ENCODE measurements at regions not wholly inside any gene's neighbourhood (a gene's known extent, or its start where the extent isn't known, plus 50 kb on each side); places are given as distances from the start of the nearest gene placed in this dataset.

- H3K27ac ChIP-seq, result no peak overlapping the region
- TF ChIP-seq CTCF (IDR thresholded peaks at IDR 0.05; ENCODE audit: low read depth, low read length), result no peak
Observed at GRCh38 chr22:27213766-27214581, 556.6 kb downstream of the MIAT start.

GRCh38 chr22:27214691-27215090 lies 557.3 kb downstream of the MIAT start:
- Histone ChIP-seq H3K27me3 (ENCODE audit: insufficient read depth, low read depth, severe bottlenecking) (no peaks in the 10 kb centered on the region), H3K9me3 (ENCODE audit: severe bottlenecking) (no peaks in the 10 kb centered on the region), H3K36me3 (no peaks in the 10 kb centered on the region), H3K27ac (no peak overlapping the region), H3K4me3 (ENCODE audit: low read depth, low read length) (no peak overlapping the region)
- no peak for TF ChIP-seq CTCF (IDR thresholded peaks at IDR 0.05; ENCODE audit: low read depth, low read length)
- DNase-seq, result no peak

More at GRCh38 chr22:27213766-27214581, 556.6 kb downstream of the MIAT start:
- H3K36me3 ChIP-seq, result no peaks in the 10 kb centered on the region
- H3K27me3 ChIP-seq (ENCODE audit: insufficient read depth, low read depth, severe bottlenecking), result no peaks in the 10 kb centered on the region
- no peaks in the 10 kb centered on the region for H3K9me3 ChIP-seq (ENCODE audit: severe bottlenecking)
- no peak overlapping the region for H3K4me3 ChIP-seq (ENCODE audit: low read depth, low read length)
- no peak for DNase-seq

GRCh38 chr22:27215871-27216270 lies 558.5 kb downstream of the MIAT start:
- DNase-seq, result no peak
- H3K9me3 ChIP-seq (ENCODE audit: severe bottlenecking), result no peaks in the 10 kb centered on the region
- H3K4me3 ChIP-seq (ENCODE audit: low read depth, low read length), result no peak overlapping the region
- no peaks in the 10 kb centered on the region for H3K36me3 ChIP-seq
- no peak for TF ChIP-seq CTCF (IDR thresholded peaks at IDR 0.05; ENCODE audit: low read depth, low read length)
- H3K27ac ChIP-seq, result no peak overlapping the region
- H3K27me3 ChIP-seq (ENCODE audit: insufficient read depth, low read depth, severe bottlenecking), result no peaks in the 10 kb centered on the region

- Histone ChIP-seq H3K27me3 (ENCODE audit: insufficient read depth, low read depth, severe bottlenecking) (no peaks in the 10 kb centered on the region), H3K4me3 (ENCODE audit: low read depth, low read length) (no peak overlapping the region), H3K27ac (no peak overlapping the region), H3K36me3 (no peaks in the 10 kb centered on the region), H3K9me3 (ENCODE audit: severe bottlenecking) (no peaks in the 10 kb centered on the region)
- no peak for DNase-seq
- TF ChIP-seq CTCF (IDR thresholded peaks at IDR 0.05; ENCODE audit: low read depth, low read length), result no peak
Observed at GRCh38 chr22:27216444-27216843, 559.1 kb downstream of the MIAT start.

- Histone ChIP-seq H3K4me3 (ENCODE audit: low read depth, low read length) (no peak overlapping the region), H3K27me3 (ENCODE audit: insufficient read depth, low read depth, severe bottlenecking) (no peaks in the 10 kb centered on the region), H3K9me3 (ENCODE audit: severe bottlenecking) (no peaks in the 10 kb centered on the region), H3K27ac (no peak overlapping the region), H3K36me3 (no peaks in the 10 kb centered on the region)
- TF ChIP-seq CTCF (IDR thresholded peaks at IDR 0.05; ENCODE audit: low read depth, low read length), result no peak
- DNase-seq, result no peak
Observed at GRCh38 chr22:27217154-27217553, 559.8 kb downstream of the MIAT start.
